ENCODE measurements at regions not wholly inside any gene's neighbourhood (a gene's known extent, or its start where the extent isn't known, plus 50 kb on each side); places are given as distances from the start of the nearest gene placed in this dataset.

DNA sequence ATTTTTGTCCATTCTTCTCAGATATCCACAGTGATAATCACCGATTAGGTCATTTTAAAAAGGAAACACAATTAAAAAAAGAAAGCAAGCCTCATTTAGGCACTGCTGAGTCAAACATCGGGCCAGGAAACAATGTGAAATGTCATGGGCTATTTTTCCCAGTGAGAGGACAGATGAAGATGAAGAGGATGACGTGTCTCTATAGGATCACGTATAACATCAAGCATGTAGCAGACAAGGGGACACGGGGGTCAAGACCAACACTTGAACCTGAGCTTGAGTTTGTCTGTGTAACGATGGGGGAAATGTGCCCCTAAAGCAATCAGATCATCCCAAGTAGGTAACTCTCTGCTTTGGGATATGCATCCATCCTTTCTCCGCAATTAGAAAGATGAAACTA is 553.2 kb downstream of the CD83 start:
- no peak for DNase-seq
- TF ChIP-seq POLR2A (IDR thresholded peaks at IDR 0.05; ENCODE audit: low read length) = no peak
- no peak for TF ChIP-seq GATA1 (IDR thresholded peaks at IDR 0.05; ENCODE audit: low read depth, low read length)

GRCh38 chr6:14671261-14671681 is 553.7 kb downstream of the CD83 start:
- no peak for TF ChIP-seq GATA1 (IDR thresholded peaks at IDR 0.05; ENCODE audit: low read depth, low read length)
- TF ChIP-seq POLR2A (IDR thresholded peaks at IDR 0.05; ENCODE audit: low read length) = no peak
- DNase-seq = no peak

GRCh38 chr6:14671937-14672336 is 554.4 kb downstream of the CD83 start:
- TF ChIP-seq GATA1 (IDR thresholded peaks at IDR 0.05; ENCODE audit: low read depth, low read length) (no peak), POLR2A (IDR thresholded peaks at IDR 0.05; ENCODE audit: low read length) (no peak)
- DNase-seq = no peak

- no peak for DNase-seq
- TF ChIP-seq POLR2A (IDR thresholded peaks at IDR 0.05; ENCODE audit: low read length) (no peak), GATA1 (IDR thresholded peaks at IDR 0.05; ENCODE audit: low read depth, low read length) (no peak)
Measured at GRCh38 chr6:14673201-14673600, 555.6 kb downstream of the CD83 start.

DNA sequence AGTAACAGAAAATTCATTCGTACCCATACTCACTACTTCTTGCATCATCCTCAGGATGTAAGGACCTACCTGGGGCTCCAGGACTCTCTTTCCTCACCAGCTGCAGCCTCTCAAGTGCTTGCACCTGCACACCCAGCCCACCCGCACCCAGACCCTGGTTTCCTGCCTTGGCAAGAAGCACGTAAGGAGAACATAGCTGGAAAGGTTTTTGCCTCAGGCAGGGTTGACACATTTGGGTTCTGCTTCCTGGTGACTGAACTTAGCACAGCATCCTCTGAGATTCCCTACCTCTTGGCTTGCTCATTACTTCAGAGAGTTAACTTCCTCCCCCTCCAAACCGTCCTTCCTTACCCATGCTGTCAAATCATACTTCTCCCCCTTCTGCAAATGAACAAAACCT is 556.9 kb downstream of the CD83 start:
- no peak for TF ChIP-seq GATA1 (IDR thresholded peaks at IDR 0.05; ENCODE audit: low read depth, low read length)
- no peak for TF ChIP-seq POLR2A (IDR thresholded peaks at IDR 0.05; ENCODE audit: low read length)
- DNase-seq = no peak

DNA sequence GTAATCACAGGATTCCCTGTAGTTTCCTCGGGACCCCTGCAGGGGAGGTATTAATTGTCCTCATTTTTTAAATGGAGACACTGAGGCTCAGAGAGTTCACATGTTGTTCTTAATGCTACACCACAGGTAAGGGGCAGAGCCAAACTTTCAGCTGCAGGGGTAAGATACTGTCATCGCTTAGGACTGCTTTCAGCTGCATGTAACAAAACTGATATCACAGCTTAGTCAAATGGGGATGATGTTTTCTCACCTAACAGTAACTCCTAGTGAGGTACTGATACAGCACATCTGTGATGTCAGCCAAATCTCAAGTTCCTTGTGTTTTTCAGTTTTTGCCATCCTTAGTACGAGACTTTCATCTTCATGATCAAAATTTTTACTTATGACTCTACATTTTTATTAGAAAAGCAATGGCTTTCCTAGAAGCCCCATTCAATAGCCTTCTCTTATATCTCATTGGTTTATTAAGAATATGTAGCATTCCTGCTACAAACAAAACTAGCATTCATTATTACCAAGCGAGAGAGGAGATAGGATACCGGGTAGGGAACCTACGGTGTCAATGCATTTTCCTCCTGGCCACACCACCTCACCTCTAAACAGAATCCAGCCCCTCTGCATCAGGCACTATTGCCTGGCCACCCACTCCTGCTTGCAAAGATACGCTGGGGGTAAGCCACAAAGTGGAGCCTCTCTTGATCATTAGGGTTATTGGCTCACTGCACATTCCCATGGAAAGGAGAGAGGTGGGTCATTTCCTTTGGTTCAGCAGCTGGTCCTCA is 557.5 kb downstream of the CD83 start:
- no peak for TF ChIP-seq GATA1 (IDR thresholded peaks at IDR 0.05; ENCODE audit: low read depth, low read length)
- TF ChIP-seq POLR2A (IDR thresholded peaks at IDR 0.05; ENCODE audit: low read length) = no peak

GRCh38 chr6:14676064-14676463 is 558.5 kb downstream of the CD83 start:
- no peak for DNase-seq
- no peak for TF ChIP-seq GATA1 (IDR thresholded peaks at IDR 0.05; ENCODE audit: low read depth, low read length)
- TF ChIP-seq POLR2A (IDR thresholded peaks at IDR 0.05; ENCODE audit: low read length) = no peak

More for the DNA sequence above, 557.5 kb downstream of the CD83 start:
- DNase-seq = no peak

GRCh38 chr6:14676977-14677781 is 559.6 kb downstream of the CD83 start:
- no peak for DNase-seq
- TF ChIP-seq POLR2A (IDR thresholded peaks at IDR 0.05; ENCODE audit: low read length) = no peak
- no peak for TF ChIP-seq GATA1 (IDR thresholded peaks at IDR 0.05; ENCODE audit: low read depth, low read length)

- DNase-seq = no peak
- TF ChIP-seq GATA1 (IDR thresholded peaks at IDR 0.05; ENCODE audit: low read depth, low read length) = no peak
- TF ChIP-seq POLR2A (IDR thresholded peaks at IDR 0.05; ENCODE audit: low read length) = no peak
Measured at GRCh38 chr6:14681699-14682487, 564.0 kb upstream of the JARID2 start.

- DNase-seq = no peak
- TF ChIP-seq GATA1 (IDR thresholded peaks at IDR 0.05; ENCODE audit: low read depth, low read length) = no peak
Measured at GRCh38 chr6:14682812-14683211, 563.1 kb upstream of the JARID2 start.

GRCh38 chr6:14689639-14690038 is 556.2 kb upstream of the JARID2 start:
- TF ChIP-seq GATA1 (IDR thresholded peaks at IDR 0.05; ENCODE audit: low read depth, low read length) (no peak), POLR2A (IDR thresholded peaks at IDR 0.05; ENCODE audit: low read length) (no peak)
- no peak for DNase-seq

- TF ChIP-seq GATA1 (IDR thresholded peaks at IDR 0.05; ENCODE audit: low read depth, low read length) (no peak), POLR2A (IDR thresholded peaks at IDR 0.05; ENCODE audit: low read length) (no peak)
- DNase-seq = peak in 1 of 2 experiments; percentile 19
Measured at GRCh38 chr6:14690120-14691056, 555.5 kb upstream of the JARID2 start.

DNA sequence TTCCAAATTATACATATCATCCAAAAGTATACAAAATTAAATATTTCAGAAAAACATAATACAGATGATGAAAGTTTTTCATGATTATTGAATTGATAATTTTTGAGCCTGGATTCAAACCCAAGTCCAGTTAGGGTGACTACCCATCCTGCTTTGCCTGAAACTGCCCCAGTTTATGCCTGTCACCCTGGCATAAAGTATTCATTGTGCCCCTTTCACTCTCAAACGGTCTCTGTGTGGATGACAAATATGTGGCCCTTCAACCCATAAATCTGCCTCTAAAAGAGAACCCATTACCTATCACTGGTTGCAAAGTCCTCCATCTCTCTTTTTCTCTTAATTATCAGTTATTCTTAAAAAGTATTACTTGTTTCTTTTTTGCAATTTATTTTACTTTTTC is 553.7 kb upstream of the JARID2 start:
- TF ChIP-seq GATA1 (IDR thresholded peaks at IDR 0.05; ENCODE audit: low read depth, low read length) = no peak
- TF ChIP-seq POLR2A (IDR thresholded peaks at IDR 0.05; ENCODE audit: low read length) = no peak
- DNase-seq = no peak

Measured in erythroblast (primary cell).